ENCODE measurements at regions not wholly inside any gene's neighbourhood (a gene's known extent, or its start where the extent isn't known, plus 50 kb on each side); places are given as distances from the start of the nearest gene placed in this dataset.

DNA sequence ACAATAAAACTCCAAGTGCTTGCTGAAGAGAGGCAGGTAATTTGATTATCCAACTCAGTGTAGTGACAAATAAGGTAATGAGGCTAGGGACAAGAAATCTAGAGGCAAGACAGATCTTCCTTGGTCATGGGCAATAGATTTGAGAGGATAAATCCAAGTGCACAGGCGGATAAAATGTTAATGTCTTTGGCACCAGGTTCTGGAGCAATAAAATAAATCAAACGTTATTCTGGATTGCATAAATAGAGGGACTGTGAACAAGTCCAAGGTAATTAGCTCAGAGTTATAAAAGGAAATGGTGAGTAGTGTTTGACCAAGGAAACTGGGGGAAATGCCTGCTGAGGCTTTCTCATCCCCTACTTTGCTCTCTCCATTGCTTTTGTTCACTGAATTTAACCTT, 329.3 kb upstream of the PROX1 start:
- intact Hi-C loops (cut with DNase I, micrococcal nuclease): no loop called here
- Mint-ChIP-seq H3K36me3 (ENCODE audit: low read depth) (no peaks in the 10 kb centered on the region), H3K4me3 (no peak overlapping the region), H3K27me3 (peaks cover 7% of the 10 kb centered on the region), H3K27ac (no peak overlapping the region), H3K4me1 (ENCODE audit: low read depth) (no peaks in the 10 kb centered on the region), H3K9me3 (no peaks in the 10 kb centered on the region)
- DNase-seq (no peak), ATAC-seq (ENCODE audit: poor library complexity) (no peak)
- Histone ChIP-seq H3K27me3 (ENCODE audit: control insufficient read depth in 1 of 2, insufficient read depth in 2 of 2, low read length in 2 of 2) (no peaks in the 10 kb centered on the region), H3K27ac (ENCODE audit: low read depth in 1 of 2, low read length in 2 of 2) (no peak overlapping the region), H3K4me1 (ENCODE audit: insufficient read depth, low read length) (no peaks in the 10 kb centered on the region), H3K4me3 (ENCODE audit: low read length) (no peak overlapping the region), H3K9me3 (ENCODE audit: control insufficient read depth in 1 of 2, insufficient read depth in 1 of 2, low read length in 2 of 2) (no peaks in the 10 kb centered on the region), H3K36me3 (ENCODE audit: insufficient read depth, low read length) (no peaks in the 10 kb centered on the region)
- ChIA-PET CTCF (no interaction called here), POLR2A (no interaction called here)
- TF ChIP-seq, protein P1, sequence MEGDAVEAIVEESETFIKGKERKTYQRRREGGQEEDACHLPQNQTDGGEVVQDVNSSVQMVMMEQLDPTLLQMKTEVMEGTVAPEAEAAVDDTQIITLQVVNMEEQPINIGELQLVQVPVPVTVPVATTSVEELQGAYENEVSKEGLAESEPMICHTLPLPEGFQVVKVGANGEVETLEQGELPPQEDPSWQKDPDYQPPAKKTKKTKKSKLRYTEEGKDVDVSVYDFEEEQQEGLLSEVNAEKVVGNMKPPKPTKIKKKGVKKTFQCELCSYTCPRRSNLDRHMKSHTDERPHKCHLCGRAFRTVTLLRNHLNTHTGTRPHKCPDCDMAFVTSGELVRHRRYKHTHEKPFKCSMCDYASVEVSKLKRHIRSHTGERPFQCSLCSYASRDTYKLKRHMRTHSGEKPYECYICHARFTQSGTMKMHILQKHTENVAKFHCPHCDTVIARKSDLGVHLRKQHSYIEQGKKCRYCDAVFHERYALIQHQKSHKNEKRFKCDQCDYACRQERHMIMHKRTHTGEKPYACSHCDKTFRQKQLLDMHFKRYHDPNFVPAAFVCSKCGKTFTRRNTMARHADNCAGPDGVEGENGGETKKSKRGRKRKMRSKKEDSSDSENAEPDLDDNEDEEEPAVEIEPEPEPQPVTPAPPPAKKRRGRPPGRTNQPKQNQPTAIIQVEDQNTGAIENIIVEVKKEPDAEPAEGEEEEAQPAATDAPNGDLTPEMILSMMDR (IDR thresholded peaks at IDR 0.05): no peak

DNA sequence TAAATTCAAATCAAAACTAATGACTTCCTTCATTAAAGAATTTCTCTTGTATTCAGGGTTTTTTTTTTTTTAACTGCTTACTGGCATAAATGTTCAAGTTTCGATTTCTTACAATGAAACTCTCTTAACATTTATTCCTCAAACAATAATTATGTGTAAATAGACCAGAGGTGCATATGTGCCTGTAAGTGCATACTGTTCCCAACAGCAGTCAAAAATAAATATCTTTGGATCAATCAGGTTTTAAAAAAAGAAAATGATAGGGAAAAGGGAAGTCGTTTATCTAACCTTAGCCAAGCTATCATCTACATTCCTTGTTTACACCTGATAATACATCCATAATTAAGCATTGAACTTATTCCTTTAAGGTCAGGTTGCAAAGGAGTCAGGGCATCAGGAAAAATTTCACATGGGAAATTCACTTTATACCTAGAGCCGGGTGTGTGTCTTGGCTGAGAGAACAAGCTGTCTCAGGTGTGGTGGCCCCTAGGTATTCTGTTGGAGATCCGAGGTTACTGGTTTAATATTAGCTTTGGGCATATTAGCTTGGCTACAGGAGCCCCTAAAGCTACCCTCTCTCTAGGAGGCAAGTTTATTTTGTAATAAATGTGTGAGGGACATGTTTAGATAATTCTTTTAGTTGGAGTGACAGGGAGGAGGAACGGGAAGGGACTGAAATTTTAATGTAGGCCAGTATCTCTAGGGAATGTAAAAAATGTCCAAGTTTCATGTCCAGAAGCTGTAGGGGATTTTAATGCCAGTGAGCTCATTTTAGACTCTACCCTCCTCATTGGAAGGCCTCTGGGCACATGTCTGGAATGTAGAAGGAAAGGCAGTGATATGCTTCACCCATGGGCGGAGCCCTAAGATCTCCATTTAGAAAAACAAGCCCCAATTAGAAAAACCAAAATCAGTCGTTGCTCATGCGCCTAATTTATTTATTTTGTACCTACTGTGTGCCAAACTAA, 327.9 kb upstream of the PROX1 start:
- TF ChIP-seq, protein P1 (IDR thresholded peaks at IDR 0.05): no peak
- H3K9me3 Mint-ChIP-seq: no peaks in the 10 kb centered on the region
- ChIA-PET POLR2A (no interaction called here), CTCF (no interaction called here)
- no peak overlapping the region for H3K4me3 Mint-ChIP-seq
- Histone ChIP-seq H3K4me3 (ENCODE audit: low read length) (no peak overlapping the region), H3K27me3 (ENCODE audit: control insufficient read depth in 1 of 2, insufficient read depth in 2 of 2, low read length in 2 of 2) (no peaks in the 10 kb centered on the region), H3K4me1 (ENCODE audit: insufficient read depth, low read length) (no peaks in the 10 kb centered on the region), H3K36me3 (ENCODE audit: insufficient read depth, low read length) (no peaks in the 10 kb centered on the region), H3K27ac (ENCODE audit: low read depth in 1 of 2, low read length in 2 of 2) (no peak overlapping the region), H3K9me3 (ENCODE audit: control insufficient read depth in 1 of 2, insufficient read depth in 1 of 2, low read length in 2 of 2) (no peaks in the 10 kb centered on the region)
- DNase-seq (no peak), ATAC-seq (ENCODE audit: poor library complexity) (no peak)
- peaks cover 7% of the 10 kb centered on the region for H3K27me3 Mint-ChIP-seq
- H3K4me1 Mint-ChIP-seq (ENCODE audit: low read depth): no peaks in the 10 kb centered on the region
- no peaks in the 10 kb centered on the region for H3K36me3 Mint-ChIP-seq (ENCODE audit: low read depth)
- intact Hi-C loops (cut with DNase I, micrococcal nuclease): loop anchor here in 1 of 2 experiments (5.0 kb wide), 1 partner anchor 672 kb away; no protein-coding TSS in a partner anchor
- no peak overlapping the region for H3K27ac Mint-ChIP-seq

DNA sequence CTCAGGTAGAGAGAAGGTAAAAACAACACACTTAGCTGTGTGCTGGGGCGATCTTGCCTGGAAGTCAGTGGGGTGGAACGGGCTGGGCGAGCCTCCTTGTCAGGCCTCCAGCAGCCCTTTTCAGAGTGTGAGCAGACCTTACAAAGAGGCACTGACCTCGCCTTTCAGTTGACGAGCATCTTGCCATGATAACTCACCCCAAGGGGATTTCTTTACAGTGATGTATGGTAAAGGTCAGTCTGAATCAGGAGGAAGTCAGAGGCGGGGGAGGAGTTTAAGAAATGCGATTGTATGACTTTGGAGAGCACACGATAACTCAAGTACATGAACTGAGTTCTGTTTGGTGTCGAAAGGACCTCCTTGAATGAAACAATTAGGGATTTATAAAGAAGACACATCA, 326.5 kb upstream of the PROX1 start:
- Histone ChIP-seq H3K4me1 (ENCODE audit: insufficient read depth, low read length) (no peaks in the 10 kb centered on the region), H3K27me3 (ENCODE audit: control insufficient read depth in 1 of 2, insufficient read depth in 2 of 2, low read length in 2 of 2) (no peaks in the 10 kb centered on the region), H3K36me3 (ENCODE audit: insufficient read depth, low read length) (no peaks in the 10 kb centered on the region), H3K27ac (ENCODE audit: low read depth in 1 of 2, low read length in 2 of 2) (no peak overlapping the region), H3K4me3 (ENCODE audit: low read length) (no peak overlapping the region), H3K9me3 (ENCODE audit: control insufficient read depth in 1 of 2, insufficient read depth in 1 of 2, low read length in 2 of 2) (no peaks in the 10 kb centered on the region)
- ATAC-seq (ENCODE audit: poor library complexity) (no peak), DNase-seq (no peak)
- no peaks in the 10 kb centered on the region for H3K9me3 Mint-ChIP-seq
- intact Hi-C loops (cut with DNase I, micrococcal nuclease): loop anchor here in 1 of 2 experiments (5.0 kb wide), 1 partner anchor 671 kb away; no protein-coding TSS in a partner anchor
- TF ChIP-seq, protein P1 (IDR thresholded peaks at IDR 0.05): no peak
- no peaks in the 10 kb centered on the region for H3K4me1 Mint-ChIP-seq (ENCODE audit: low read depth)
- CTCF ChIA-PET: no interaction called here
- no peak overlapping the region for H3K27ac Mint-ChIP-seq
- no peak overlapping the region for H3K4me3 Mint-ChIP-seq
- POLR2A ChIA-PET: no interaction called here
- no peaks in the 10 kb centered on the region for H3K36me3 Mint-ChIP-seq (ENCODE audit: low read depth)
- H3K27me3 Mint-ChIP-seq: peaks cover 7% of the 10 kb centered on the region

Data from CD4-positive, alpha-beta T cell (primary cell).